G401.6 (cell line): ENCODE measurements at regions not wholly inside any gene's neighbourhood (a gene's known extent, or its start where the extent isn't known, plus 50 kb on each side); places are given as distances from the start of the nearest gene placed in this dataset.

Experiments
- FAIRE-seq: peaks from 2 replicates; lab custom pipeline; 2012; peaks lifted over from hg19 to GRCh38; lab: Jason Lieb, UNC

- FAIRE-seq, result no peak
Observed at GRCh38 chr7:124489925-124490324, 275.7 kb downstream of the GPR37 start.

- no peak for FAIRE-seq
Observed at GRCh38 chr7:124489082-124489819, 276.3 kb downstream of the GPR37 start.

GRCh38 chr7:124482229-124482628, 283.4 kb downstream of the GPR37 start:
- no peak for FAIRE-seq

GRCh38 chr7:124480821-124481290, 284.7 kb downstream of the GPR37 start:
- FAIRE-seq, result no peak

GRCh38 chr7:124480036-124480820, 285.4 kb downstream of the GPR37 start:
- FAIRE-seq, result no peak

GRCh38 chr7:124462249-124462648, 303.3 kb downstream of the GPR37 start:
- no peak for FAIRE-seq

- FAIRE-seq, result no peak
Observed at GRCh38 chr7:124460555-124460954, 305.0 kb downstream of the GPR37 start.

GRCh38 chr7:124460056-124460450, 305.5 kb downstream of the GPR37 start:
- no peak for FAIRE-seq

- FAIRE-seq, result no peak
Observed at GRCh38 chr7:124459101-124460055, 306.2 kb downstream of the GPR37 start.

- no peak for FAIRE-seq
Observed at GRCh38 chr7:124457841-124458240, 307.8 kb downstream of the GPR37 start.

- FAIRE-seq, result no peak
Observed at GRCh38 chr7:124456286-124456685, 309.3 kb downstream of the GPR37 start.

- no peak for FAIRE-seq
Observed at GRCh38 chr7:124452186-124452585, 313.4 kb downstream of the GPR37 start.

GRCh38 chr7:124449896-124450295, 315.7 kb downstream of the GPR37 start:
- FAIRE-seq, result no peak

GRCh38 chr7:124444696-124445480, 320.7 kb downstream of the GPR37 start:
- FAIRE-seq, result no peak

- FAIRE-seq, result no peak
Observed at GRCh38 chr7:124443762-124444161, 321.8 kb downstream of the GPR37 start.

- FAIRE-seq, result no peak
Observed at GRCh38 chr7:124440081-124440480, 325.5 kb downstream of the GPR37 start.

- FAIRE-seq, result no peak
Observed at GRCh38 chr7:124432009-124432578, 333.5 kb downstream of the GPR37 start.

GRCh38 chr7:124429923-124430322, 335.7 kb downstream of the GPR37 start:
- no peak for FAIRE-seq

- FAIRE-seq, result no peak
Observed at GRCh38 chr7:124428781-124429180, 336.8 kb downstream of the GPR37 start.

- FAIRE-seq, result no peak
Observed at GRCh38 chr7:124426621-124427020, 339.0 kb downstream of the GPR37 start.

GRCh38 chr7:124423863-124424262, 341.7 kb downstream of the GPR37 start:
- no peak for FAIRE-seq
